ENCODE measurements at regions not wholly inside any gene's neighbourhood (a gene's known extent, or its start where the extent isn't known, plus 50 kb on each side); places are given as distances from the start of the nearest gene placed in this dataset.
"Not testable (repeated sequence)": the region's sequence is repeated elsewhere in the genome, so short reads cannot be mapped to it uniquely, and the experiment has no call there.

- TF ChIP-seq CTCF, POLR2A (IDR thresholded peaks at IDR 0.05): not testable (repeated sequence)
Measured at GRCh38 chr16:29221281-29221955, 185.1 kb downstream of the NPIPB11 start.
